ENCODE measurements at regions not wholly inside any gene's neighbourhood (a gene's known extent, or its start where the extent isn't known, plus 50 kb on each side); places are given as distances from the start of the nearest gene placed in this dataset.

DNA sequence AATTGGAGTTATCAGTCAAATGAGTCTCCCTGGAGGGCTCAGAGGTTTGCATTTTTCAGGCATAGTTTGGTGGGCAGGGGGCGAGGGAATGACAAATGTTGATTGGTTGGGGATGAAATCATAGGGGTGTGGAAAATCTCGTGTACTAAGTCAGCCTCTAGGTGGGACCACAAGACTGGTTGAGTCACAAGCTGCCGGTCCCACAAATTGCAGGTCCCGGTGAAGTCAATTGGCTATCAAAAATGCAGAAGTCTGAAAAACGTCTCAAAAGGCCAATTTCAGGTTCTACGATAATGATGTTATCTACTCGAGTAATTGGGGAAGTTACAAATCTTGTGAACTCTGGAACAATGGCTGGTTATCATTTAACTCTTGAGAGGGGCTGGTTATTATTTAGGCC is 98.8 kb upstream of the DHX15 start:
- H3K4me3 ChIP-seq, result no peak overlapping the region
- no peak overlapping the region for H3K27ac ChIP-seq
- no peak for TF ChIP-seq POLR2A (IDR thresholded peaks at IDR 0.05)
- TF ChIP-seq, protein P1, sequence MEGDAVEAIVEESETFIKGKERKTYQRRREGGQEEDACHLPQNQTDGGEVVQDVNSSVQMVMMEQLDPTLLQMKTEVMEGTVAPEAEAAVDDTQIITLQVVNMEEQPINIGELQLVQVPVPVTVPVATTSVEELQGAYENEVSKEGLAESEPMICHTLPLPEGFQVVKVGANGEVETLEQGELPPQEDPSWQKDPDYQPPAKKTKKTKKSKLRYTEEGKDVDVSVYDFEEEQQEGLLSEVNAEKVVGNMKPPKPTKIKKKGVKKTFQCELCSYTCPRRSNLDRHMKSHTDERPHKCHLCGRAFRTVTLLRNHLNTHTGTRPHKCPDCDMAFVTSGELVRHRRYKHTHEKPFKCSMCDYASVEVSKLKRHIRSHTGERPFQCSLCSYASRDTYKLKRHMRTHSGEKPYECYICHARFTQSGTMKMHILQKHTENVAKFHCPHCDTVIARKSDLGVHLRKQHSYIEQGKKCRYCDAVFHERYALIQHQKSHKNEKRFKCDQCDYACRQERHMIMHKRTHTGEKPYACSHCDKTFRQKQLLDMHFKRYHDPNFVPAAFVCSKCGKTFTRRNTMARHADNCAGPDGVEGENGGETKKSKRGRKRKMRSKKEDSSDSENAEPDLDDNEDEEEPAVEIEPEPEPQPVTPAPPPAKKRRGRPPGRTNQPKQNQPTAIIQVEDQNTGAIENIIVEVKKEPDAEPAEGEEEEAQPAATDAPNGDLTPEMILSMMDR (IDR thresholded peaks at IDR 0.05), result no peak
- TF ChIP-seq POLR2AphosphoS5 (IDR thresholded peaks at IDR 0.05), result no peak
- no peak for TF ChIP-seq EP300 (IDR thresholded peaks at IDR 0.05)
- H3K36me3 ChIP-seq, result no peaks in the 10 kb centered on the region
- 46 to 69% methylated on average over 7 of the region's 7 CpGs for WGBS, 2 donors
- no peaks in the 10 kb centered on the region for H3K27me3 ChIP-seq
- H3K9me3 ChIP-seq, result no peaks in the 10 kb centered on the region
- no peak for DNase-seq
- no peak for ATAC-seq (ENCODE audit: low FRiP score in 2 of 2)
- H3K4me1 ChIP-seq, result peaks cover 0 to 3% (median 1%) of the 10 kb centered on the region in 4 donors

DNA sequence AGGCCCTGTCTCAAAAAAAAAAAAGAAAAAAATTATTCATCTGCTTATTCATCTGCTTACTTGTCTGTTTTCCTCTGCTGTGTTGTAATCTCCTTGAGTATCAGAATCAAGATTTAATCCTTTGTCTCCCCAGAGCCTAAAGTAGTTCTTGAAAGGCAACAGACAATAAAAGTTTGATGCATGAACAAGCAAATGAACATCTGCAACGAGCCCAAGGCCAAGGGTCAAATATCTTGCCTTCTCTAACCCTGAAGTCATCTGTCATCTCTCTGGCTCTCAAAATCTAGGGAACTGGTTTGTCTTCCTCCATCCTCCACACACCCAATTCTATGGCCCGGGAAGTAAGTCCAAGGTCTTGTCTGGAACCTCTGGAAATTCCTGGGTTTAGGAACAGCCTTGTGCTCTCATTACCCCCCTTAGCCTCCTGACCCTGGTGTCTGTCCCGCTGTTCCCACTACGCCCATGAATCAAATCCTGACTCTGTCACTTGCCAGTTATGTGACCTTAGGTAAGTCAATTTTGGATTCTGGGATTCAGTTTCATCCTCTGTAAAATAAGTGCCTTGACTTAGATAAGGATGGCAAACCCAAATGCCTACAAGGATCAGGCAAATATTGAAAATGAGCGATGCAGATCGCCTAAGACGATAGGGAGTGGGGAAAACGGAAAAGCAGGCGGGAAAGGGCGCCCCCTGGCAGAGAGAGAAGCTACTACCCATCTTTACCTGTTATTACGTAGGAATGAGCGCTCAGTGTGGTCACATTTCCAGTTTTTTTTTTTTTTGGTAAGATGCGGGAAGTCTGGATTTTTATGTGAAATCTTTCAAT is 102.7 kb upstream of the DHX15 start:
- no peak overlapping the region for H3K27ac ChIP-seq
- peaks cover 0 to 3% (median 0%) of the 10 kb centered on the region in 4 donors for H3K4me1 ChIP-seq
- H3K9me3 ChIP-seq, result no peaks in the 10 kb centered on the region
- H3K36me3 ChIP-seq, result no peaks in the 10 kb centered on the region
- no peaks in the 10 kb centered on the region for H3K27me3 ChIP-seq
- WGBS, 2 donors, result 46 to 61% methylated on average over 13 of the region's 13 CpGs
- TF ChIP-seq, protein P1 (IDR thresholded peaks at IDR 0.05), result peak in 5 of 6 experiments; percentile 28 to 53 (median 42)
- TF ChIP-seq POLR2AphosphoS5 (IDR thresholded peaks at IDR 0.05), result no peak
- ATAC-seq (ENCODE audit: low FRiP score in 2 of 2), result peak in 1 of 2 donors; percentile 28
- no peak overlapping the region for H3K4me3 ChIP-seq
- DNase-seq, result no peak

DNA sequence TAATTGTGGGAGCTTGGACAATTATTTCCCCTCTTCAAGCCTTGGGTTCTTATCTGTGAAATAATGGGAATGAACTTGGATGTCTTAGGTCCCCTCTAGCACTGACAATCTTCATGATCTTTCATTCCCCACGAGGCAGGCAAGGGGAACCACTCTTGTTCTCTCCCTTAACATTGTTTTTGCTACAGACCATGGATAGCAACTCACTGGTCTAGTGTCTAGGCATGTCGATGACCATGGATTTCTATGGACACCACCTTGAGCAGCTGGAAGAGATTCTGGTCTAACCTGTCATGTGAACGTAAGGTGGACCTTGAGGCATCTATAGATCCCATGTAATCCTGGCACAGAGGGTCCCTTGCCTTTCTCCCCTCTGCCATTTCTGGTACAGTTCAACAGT is 104.1 kb upstream of the DHX15 start:
- H3K27me3 ChIP-seq, result no peaks in the 10 kb centered on the region
- WGBS, 2 donors, result 74 to 85% methylated on average over 3 of the region's 3 CpGs
- TF ChIP-seq POLR2A (IDR thresholded peaks at IDR 0.05), result no peak
- TF ChIP-seq EP300 (IDR thresholded peaks at IDR 0.05), result no peak
- TF ChIP-seq, protein P1 (IDR thresholded peaks at IDR 0.05), result no peak
- no peak for TF ChIP-seq POLR2AphosphoS5 (IDR thresholded peaks at IDR 0.05)

DNA sequence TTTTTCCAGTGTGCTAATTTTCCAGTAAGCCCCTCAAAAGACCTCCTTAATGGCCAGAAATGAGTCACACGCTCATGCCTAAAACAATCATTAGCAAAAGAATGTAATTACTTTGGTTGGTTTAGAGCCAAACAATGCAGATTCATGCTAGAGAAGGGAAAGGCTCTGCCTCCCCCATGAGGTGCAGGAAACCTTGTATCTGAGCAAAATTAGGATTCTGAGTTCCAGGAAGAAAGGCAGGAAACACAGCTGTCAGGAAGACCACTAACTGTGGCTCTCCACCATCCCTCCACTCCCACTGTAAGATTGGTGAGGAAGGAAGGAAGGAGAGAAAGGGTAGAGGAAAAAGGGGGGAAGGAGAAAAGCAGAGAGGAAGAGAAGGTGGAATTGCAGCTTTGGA is 104.9 kb upstream of the DHX15 start:
- ATAC-seq (ENCODE audit: low FRiP score in 2 of 2) (no peak), DNase-seq (no peak)
- Histone ChIP-seq H3K4me3 (no peak overlapping the region), H3K9me3 (no peaks in the 10 kb centered on the region), H3K4me1 (peaks cover 0 to 3% (median 0%) of the 10 kb centered on the region in 4 donors), H3K36me3 (no peaks in the 10 kb centered on the region), H3K27ac (no peak overlapping the region), H3K27me3 (no peaks in the 10 kb centered on the region)
- TF ChIP-seq POLR2AphosphoS5 (IDR thresholded peaks at IDR 0.05), result no peak
- TF ChIP-seq EP300 (IDR thresholded peaks at IDR 0.05), result no peak
- TF ChIP-seq POLR2A (IDR thresholded peaks at IDR 0.05), result no peak
- TF ChIP-seq, protein P1 (IDR thresholded peaks at IDR 0.05), result no peak
- WGBS, 2 donors, result 56 to 64% methylated on average over 1 of the region's 1 CpG

More for the DNA sequence above, 104.1 kb upstream of the DHX15 start:
- Histone ChIP-seq H3K4me1 (peaks cover 0 to 3% (median 0%) of the 10 kb centered on the region in 4 donors), H3K4me3 (no peak overlapping the region), H3K27ac (no peak overlapping the region), H3K36me3 (no peaks in the 10 kb centered on the region), H3K9me3 (no peaks in the 10 kb centered on the region)
- DNase-seq, result no peak
- no peak for ATAC-seq (ENCODE audit: low FRiP score in 2 of 2)

DNA sequence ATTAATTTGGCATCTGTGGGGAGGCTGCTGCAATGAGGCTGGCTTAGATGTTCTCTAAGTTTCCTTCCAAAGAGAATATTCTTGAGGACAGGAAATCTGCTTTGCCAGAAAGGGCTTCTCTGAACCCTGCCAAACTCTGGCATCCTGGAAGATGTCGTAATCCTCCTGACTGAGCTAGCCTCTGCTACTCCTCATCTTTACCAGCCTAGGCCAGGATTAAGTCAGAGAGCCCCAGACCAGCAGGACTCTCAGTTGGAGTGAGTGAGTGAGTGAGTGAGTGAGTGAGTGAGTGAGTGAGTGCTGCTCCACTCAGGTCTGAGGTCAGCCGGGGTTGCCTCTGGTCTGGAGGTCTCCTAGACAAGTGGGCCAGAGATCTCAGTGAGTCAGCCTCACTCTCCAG is 104.9 kb upstream of the SOD3 start:
- no peak overlapping the region for H3K27ac ChIP-seq
- no peak overlapping the region for H3K4me3 ChIP-seq
- peaks cover 0 to 3% (median 0%) of the 10 kb centered on the region in 4 donors for H3K4me1 ChIP-seq
- 69 to 70% methylated on average over 2 of the region's 2 CpGs for WGBS, 2 donors
- H3K9me3 ChIP-seq, result no peaks in the 10 kb centered on the region
- H3K27me3 ChIP-seq, result no peaks in the 10 kb centered on the region
- no peak for DNase-seq
- TF ChIP-seq EP300 (IDR thresholded peaks at IDR 0.05) (no peak), POLR2A (IDR thresholded peaks at IDR 0.05) (no peak), POLR2AphosphoS5 (IDR thresholded peaks at IDR 0.05) (no peak)
- TF ChIP-seq, protein P1 (IDR thresholded peaks at IDR 0.05), result no peak
- H3K36me3 ChIP-seq, result no peaks in the 10 kb centered on the region
- ATAC-seq (ENCODE audit: low FRiP score in 2 of 2), result peak in 1 of 2 donors; percentile 15

All from upper lobe of left lung (tissue), 6 donors.